Kidney (tissue), 13 donors: ENCODE measurements at regions not wholly inside any gene's neighbourhood (a gene's known extent, or its start where the extent isn't known, plus 50 kb on each side); places are given as distances from the start of the nearest gene placed in this dataset.

Experiments used
- DNase-seq, 5 donors: peaks; one replicate each; pipeline ENCODE4 v3.0.0-alpha.2; 2013 to 2020
- FAIRE-seq: peaks from 2 replicates; lab custom pipeline; 2012; peaks lifted over from hg19 to GRCh38; lab: Jason Lieb, UNC
- H3K27ac ChIP-seq, 2 donors: one replicate each; pipeline ENCODE4 v1.7.0; 2013; ENCODE audit warnings: low read depth in 2 of 2, low read length in 2 of 2, inconsistent platforms in 1 of 2
- H3K27me3 ChIP-seq: one replicate; pipeline ENCODE4 v1.7.1; 2013; ENCODE audit warnings: low read length, inconsistent platforms; ENCODE audit not compliant: control insufficient read depth, insufficient read depth
- H3K36me3 ChIP-seq, 3 donors: one replicate each; pipeline versions ENCODE4 v1.7.0 to v1.7.1; 2013; ENCODE audit warnings: low read length in 3 of 3, control low read depth in 1 of 3, inconsistent platforms in 1 of 3; ENCODE audit not compliant: insufficient read depth in 3 of 3, control insufficient read depth in 2 of 3
- H3K4me1 ChIP-seq, 3 donors: one replicate each; pipeline versions ENCODE4 v1.7.0 to v1.7.1; 2013; ENCODE audit warnings: low read length in 3 of 3, inconsistent platforms in 1 of 3, low read depth in 1 of 3; ENCODE audit not compliant: control insufficient read depth in 2 of 3, insufficient read depth in 2 of 3
- H3K4me3 ChIP-seq, 3 donors: one replicate each; pipeline versions ENCODE4 v1.7.0 to v1.8.1; 2013; ENCODE audit warnings: low read length in 3 of 3, control low read depth in 1 of 3, inconsistent platforms in 1 of 3
- H3K9ac ChIP-seq, 3 donors: one replicate each; pipeline versions ENCODE4 v1.7.0 to v1.7.1; 2013; ENCODE audit warnings: low read length in 3 of 3, control low read depth in 1 of 3, inconsistent platforms in 1 of 3
- H3K9me3 ChIP-seq, 3 donors: one replicate each; pipeline versions ENCODE4 v1.7.0 to v1.7.1; 2013; ENCODE audit warnings: low read length in 3 of 3, control low read depth in 1 of 3, inconsistent platforms in 1 of 3; ENCODE audit not compliant: control insufficient read depth in 2 of 3, insufficient read depth in 1 of 3
- CTCF ChIP-seq: IDR thresholded peaks from 3 replicates; pipeline ENCODE4 v1.5.1; 2012; ENCODE audit warnings: mild to moderate bottlenecking, moderate library complexity, borderline replicate concordance; ENCODE audit not compliant: insufficient read depth; ENCODE audit errors: extremely low read depth
- intact Hi-C: fragments of 100-400 bp; cut with DNase I; formaldehyde crosslinking; loops from one replicate; pipeline ENCODE4 v1.11.1; 2022
- donor health status: control.
- donor health status: control.
- donor health status: control.
- donor health status: control.
- donor health status: control.
- donor health status: DM: yes; HTN: yes; CAD: no.
- donor health status: Normal renal cell carcinoma (clear cell type).

GRCh38 chr5:175211956-175212756 is 231.8 kb downstream of the DRD1 start:
- Histone ChIP-seq H3K4me1 (no peaks in the 10 kb centered on the region), H3K9ac (no peak overlapping the region), H3K27me3 (no peaks in the 10 kb centered on the region), H3K4me3 (no peak overlapping the region), H3K36me3 (no peaks in the 10 kb centered on the region), H3K27ac (no peak overlapping the region), H3K9me3 (no peaks in the 10 kb centered on the region)
- no peak for TF ChIP-seq CTCF
- intact Hi-C loops, result no loop called here
- no peak for FAIRE-seq
- DNase-seq, result no peak

- H3K9ac ChIP-seq, result no peak overlapping the region
- no peaks in the 10 kb centered on the region for H3K4me1 ChIP-seq
- FAIRE-seq, result no peak
- no peaks in the 10 kb centered on the region for H3K36me3 ChIP-seq
- DNase-seq, result peak in 1 of 5 donors; percentile 29
- no peak overlapping the region for H3K27ac ChIP-seq
- no peaks in the 10 kb centered on the region for H3K9me3 ChIP-seq
- no peaks in the 10 kb centered on the region for H3K27me3 ChIP-seq
- intact Hi-C loops, result no loop called here
- no peak for TF ChIP-seq CTCF
- H3K4me3 ChIP-seq, result no peak overlapping the region
Observed at GRCh38 chr5:175207321-175208040, 236.5 kb downstream of the DRD1 start.

GRCh38 chr5:175206669-175207068 is 237.3 kb downstream of the DRD1 start:
- H3K9me3 ChIP-seq, result no peaks in the 10 kb centered on the region
- H3K27ac ChIP-seq, result no peak overlapping the region
- no peak overlapping the region for H3K9ac ChIP-seq
- H3K27me3 ChIP-seq, result no peaks in the 10 kb centered on the region
- H3K4me1 ChIP-seq, result no peaks in the 10 kb centered on the region
- H3K4me3 ChIP-seq, result no peak overlapping the region
- no peaks in the 10 kb centered on the region for H3K36me3 ChIP-seq
- peak in 1 of 5 donors; percentile 15 for DNase-seq
- intact Hi-C loops, result no loop called here
- FAIRE-seq, result no peak
- no peak for TF ChIP-seq CTCF
